ENCODE measurements at regions not wholly inside any gene's neighbourhood (a gene's known extent, or its start where the extent isn't known, plus 50 kb on each side); places are given as distances from the start of the nearest gene placed in this dataset.
A peak's percentile ranks its signal among the peaks of the same experiment; 100 is the strongest.

- H3F3A ChIP-seq (ENCODE audit: insufficient read depth, low read length): no peaks in the 10 kb centered on the region
- no peaks in the 10 kb centered on the region for H3K4me1 ChIP-seq (ENCODE audit: low read length)
- H3K36me3 ChIP-seq (replicated peaks; ENCODE audit: insufficient read depth, low read length): no peaks in the 10 kb centered on the region
- DNase-seq: peak; percentile 1
- H3K4me3 ChIP-seq (ENCODE audit: low read length): no peak overlapping the region
- TF ChIP-seq EZH2phosphoT487 (IDR thresholded peaks at IDR 0.05; ENCODE audit: low read length) (no peak), EZH2 (optimal IDR thresholded peaks at IDR 0.05; ENCODE audit: low read depth, low read length) (no peak), CTCF (IDR thresholded peaks at IDR 0.05; ENCODE audit: low read length) (no peak)
- no peak overlapping the region for H3K9ac ChIP-seq (ENCODE audit: low read length)
- H3K27me3 ChIP-seq (replicated peaks; ENCODE audit: insufficient read depth, low read length): no peaks in the 10 kb centered on the region
- H4K20me1 ChIP-seq (ENCODE audit: insufficient read depth, low read length): no peaks in the 10 kb centered on the region
- H3K4me2 ChIP-seq (ENCODE audit: low read depth, low read length): no peak overlapping the region
- no peaks in the 10 kb centered on the region for H3K9me3 ChIP-seq (replicated peaks; ENCODE audit: insufficient read depth, low read length)
- H3K9me2 ChIP-seq (replicated peaks; ENCODE audit: insufficient read depth, low read length): no peaks in the 10 kb centered on the region
- H2AFZ ChIP-seq (ENCODE audit: low read length): no peak overlapping the region
- no peaks in the 10 kb centered on the region for H3K79me2 ChIP-seq (ENCODE audit: low read length)
- H3K27ac ChIP-seq (ENCODE audit: low read length): no peak overlapping the region
Observed at GRCh38 chr4:179028321-179028720, 1586.1 kb upstream of the AGA start.

- Histone ChIP-seq H4K20me1 (ENCODE audit: insufficient read depth, low read length) (no peaks in the 10 kb centered on the region), H2AFZ (ENCODE audit: low read length) (no peak overlapping the region)
- no peak for DNase-seq
Observed at GRCh38 chr4:179029683-179030082, 1587.4 kb upstream of the AGA start.

GRCh38 chr4:179040259-179040658 is 1598.0 kb upstream of the AGA start:
- Histone ChIP-seq H3K9ac (ENCODE audit: low read length) (no peak overlapping the region), H3K4me3 (ENCODE audit: low read length) (no peak overlapping the region), H3K79me2 (ENCODE audit: low read length) (no peaks in the 10 kb centered on the region), H3K9me2 (replicated peaks; ENCODE audit: insufficient read depth, low read length) (no peaks in the 10 kb centered on the region), H3F3A (ENCODE audit: insufficient read depth, low read length) (no peaks in the 10 kb centered on the region), H3K9me3 (replicated peaks; ENCODE audit: insufficient read depth, low read length) (no peaks in the 10 kb centered on the region), H2AFZ (ENCODE audit: low read length) (no peak overlapping the region), H3K27ac (ENCODE audit: low read length) (no peak overlapping the region), H3K4me2 (ENCODE audit: low read depth, low read length) (no peak overlapping the region), H3K4me1 (ENCODE audit: low read length) (no peaks in the 10 kb centered on the region), H3K27me3 (replicated peaks; ENCODE audit: insufficient read depth, low read length) (no peaks in the 10 kb centered on the region), H4K20me1 (ENCODE audit: insufficient read depth, low read length) (no peaks in the 10 kb centered on the region), H3K36me3 (replicated peaks; ENCODE audit: insufficient read depth, low read length) (no peaks in the 10 kb centered on the region)
- no peak for TF ChIP-seq EZH2 (optimal IDR thresholded peaks at IDR 0.05; ENCODE audit: low read depth, low read length)
- no peak for TF ChIP-seq EZH2phosphoT487 (IDR thresholded peaks at IDR 0.05; ENCODE audit: low read length)
- TF ChIP-seq CTCF (IDR thresholded peaks at IDR 0.05; ENCODE audit: low read length): no peak
- DNase-seq: peak; percentile 1

More at GRCh38 chr4:179029683-179030082, 1587.4 kb upstream of the AGA start:
- no peak overlapping the region for H3K4me2 ChIP-seq (ENCODE audit: low read depth, low read length)
- no peaks in the 10 kb centered on the region for H3K9me2 ChIP-seq (replicated peaks; ENCODE audit: insufficient read depth, low read length)
- no peak overlapping the region for H3K9ac ChIP-seq (ENCODE audit: low read length)
- H3F3A ChIP-seq (ENCODE audit: insufficient read depth, low read length): no peaks in the 10 kb centered on the region
- H3K27me3 ChIP-seq (replicated peaks; ENCODE audit: insufficient read depth, low read length): no peaks in the 10 kb centered on the region
- H3K4me1 ChIP-seq (ENCODE audit: low read length): no peaks in the 10 kb centered on the region
- no peaks in the 10 kb centered on the region for H3K9me3 ChIP-seq (replicated peaks; ENCODE audit: insufficient read depth, low read length)
- H3K79me2 ChIP-seq (ENCODE audit: low read length): no peaks in the 10 kb centered on the region
- no peak overlapping the region for H3K27ac ChIP-seq (ENCODE audit: low read length)
- H3K4me3 ChIP-seq (ENCODE audit: low read length): no peak overlapping the region
- TF ChIP-seq EZH2 (optimal IDR thresholded peaks at IDR 0.05; ENCODE audit: low read depth, low read length) (no peak), CTCF (IDR thresholded peaks at IDR 0.05; ENCODE audit: low read length) (no peak), EZH2phosphoT487 (IDR thresholded peaks at IDR 0.05; ENCODE audit: low read length) (no peak)
- H3K36me3 ChIP-seq (replicated peaks; ENCODE audit: insufficient read depth, low read length): no peaks in the 10 kb centered on the region

Data from MM.1S (cell line).